Endothelial cell of umbilical vein (primary cell): ENCODE measurements at regions not wholly inside any gene's neighbourhood (a gene's known extent, or its start where the extent isn't known, plus 50 kb on each side); places are given as distances from the start of the nearest gene placed in this dataset.

ENCODE experiments used
- BruUV-seq: library from RNA; stranded (reverse); fragments of 400-500 nt; replicated peaks from 2 replicates; lab custom pipeline; 2021; lab: Mats Ljungman, UMichigan
- CTCF ChIA-PET: fragments of 300-600, 350-600 bp; sonication (Branson Sonifier 250); formaldehyde crosslinking; loops from one replicate; lab custom pipeline; 2021; ENCODE audit warnings: antibody characterized with exemption, inconsistent platforms; lab: Charles Lee
- POLR2A ChIA-PET: fragments of 300-600, 350-600 bp; sonication (Branson Sonifier 250); formaldehyde crosslinking; loops from one replicate; lab custom pipeline; 2021; ENCODE audit warnings: antibody characterized with exemption, inconsistent platforms; lab: Charles Lee
- DNase-seq: peaks from one replicate; pipeline ENCODE4 v3.0.0-alpha.2; 2011; ENCODE audit warnings: low read depth, low spot score
- FAIRE-seq: peaks from 2 replicates; lab custom pipeline; 2011; peaks lifted over from hg19 to GRCh38; lab: Jason Lieb, UNC
- H2AFZ ChIP-seq: 2 replicates; pipeline ENCODE4 v1.6.0; 2012; ENCODE audit warnings: low read depth, low read length, control low read depth, inconsistent platforms
- H3K27ac ChIP-seq: 2 replicates; pipeline ENCODE4 v1.5.1; 2011; ENCODE audit warnings: low read depth, mild to moderate bottlenecking, control low read depth, low read length, moderate library complexity; ENCODE audit not compliant: insufficient read depth
- H3K27me3 ChIP-seq, 2 experiments: 2 replicates each; pipeline versions ENCODE4 v1.6.0 to v1.6.1; 2011; ENCODE audit warnings: low read length in 2 of 2, mixed read lengths in 1 of 2; ENCODE audit not compliant: control insufficient read depth in 2 of 2, insufficient read depth in 2 of 2
- H3K36me3 ChIP-seq, 2 experiments: 2 replicates in 1 of 2; 3 replicates in 1 of 2; pipeline ENCODE4 v1.5.1; 2011; ENCODE audit warnings: low read length in 2 of 2, mild to moderate bottlenecking in 1 of 2, moderate library complexity in 1 of 2; ENCODE audit not compliant: control insufficient read depth in 2 of 2, insufficient read depth in 2 of 2; ENCODE audit errors: extremely low read depth in 1 of 2
- H3K4me1 ChIP-seq: 3 replicates; pipeline ENCODE4 v1.5.1; 2011; ENCODE audit warnings: mild to moderate bottlenecking, low read length; ENCODE audit not compliant: control insufficient read depth, insufficient read depth; ENCODE audit errors: extremely low read depth
- H3K4me2 ChIP-seq: 2 replicates; pipeline ENCODE4 v1.6.1; 2011; ENCODE audit warnings: low read length, control low read depth, mixed read lengths; ENCODE audit not compliant: insufficient read depth
- H3K4me3 ChIP-seq, 3 experiments: fragments of 200-600 bp in 1 of 3; sonication (generic), shearing (Covaris generic) in 1 of 3; replicated peaks in 1 of 3; 2 replicates each; pipeline ENCODE4 v1.5.1; 2011 to 2016; ENCODE audit warnings: control low read depth in 3 of 3, low read length in 3 of 3, mild to moderate bottlenecking in 2 of 3, inconsistent platforms in 1 of 3, low read depth in 1 of 3, moderate library complexity in 1 of 3; ENCODE audit not compliant: insufficient read depth in 1 of 3
- H3K79me2 ChIP-seq: 2 replicates; pipeline ENCODE4 v1.6.0; 2012; ENCODE audit warnings: low read length, inconsistent platforms; ENCODE audit not compliant: control insufficient read depth, insufficient read depth
- H3K9ac ChIP-seq: replicated peaks from 2 replicates; pipeline ENCODE3; 2011; ENCODE audit warnings: low read length, control low read depth; ENCODE audit not compliant: insufficient read depth; ENCODE audit errors: extremely low read depth
- H3K9me1 ChIP-seq: replicated peaks from 3 replicates; pipeline ENCODE4 v1.6.0; 2011; ENCODE audit warnings: mild to moderate bottlenecking, low read length; ENCODE audit not compliant: control insufficient read depth, insufficient read depth; ENCODE audit errors: extremely low read depth
- H3K9me3 ChIP-seq: replicated peaks from 2 replicates; pipeline ENCODE4 v1.5.1; 2012; ENCODE audit warnings: low read length, inconsistent platforms; ENCODE audit not compliant: control insufficient read depth, insufficient read depth
- H4K20me1 ChIP-seq: replicated peaks from 2 replicates; pipeline ENCODE3; 2011; ENCODE audit warnings: mild to moderate bottlenecking, low read length; ENCODE audit not compliant: control insufficient read depth, insufficient read depth; ENCODE audit errors: extremely low read depth
- CTCF ChIP-seq, 2 donors: IDR thresholded peaks; 1 replicate in 1 of 2; 2 replicates in 1 of 2; pipeline ENCODE4 v1.5.1; 2011; ENCODE audit warnings: low read length in 2 of 2, mild to moderate bottlenecking in 2 of 2, moderate library complexity in 2 of 2, control low read depth in 1 of 2, inconsistent platforms in 1 of 2, low read depth in 1 of 2; ENCODE audit not compliant: insufficient read depth in 1 of 2; ENCODE audit errors: extremely low read depth in 1 of 2
- EZH2 ChIP-seq: IDR thresholded peaks from 2 replicates; pipeline ENCODE4 v1.6.1; 2012; ENCODE audit warnings: borderline replicate concordance, low read depth, mild to moderate bottlenecking, moderate library complexity, low read length, inconsistent platforms; ENCODE audit not compliant: severe bottlenecking
- FOS ChIP-seq: IDR thresholded peaks from 2 replicates; pipeline ENCODE4 v1.6.1; 2011; ENCODE audit warnings: mild to moderate bottlenecking, low read length, moderate library complexity, borderline replicate concordance; ENCODE audit not compliant: insufficient read depth
- GATA2 ChIP-seq: IDR thresholded peaks from 2 replicates; pipeline ENCODE4 v1.7.0; 2011; ENCODE audit warnings: low read depth, mild to moderate bottlenecking, moderate library complexity, mixed read lengths, low read length; ENCODE audit not compliant: insufficient read length, insufficient read depth
- JUN ChIP-seq: IDR thresholded peaks from 2 replicates; pipeline ENCODE4 v1.6.1; 2011; ENCODE audit warnings: borderline replicate concordance, low read depth; ENCODE audit not compliant: insufficient read length, insufficient read depth
- MAX ChIP-seq: IDR thresholded peaks from 2 replicates; pipeline ENCODE4 v1.6.1; 2011; ENCODE audit not compliant: insufficient read depth, insufficient read length
- MYC ChIP-seq: IDR thresholded peaks from one replicate; pipeline ENCODE4 v1.6.1; 2011; ENCODE audit warnings: mild to moderate bottlenecking, low read depth, low read length
- POLR2A ChIP-seq: IDR thresholded peaks from 2 replicates; pipeline ENCODE4 v1.6.1; 2012; ENCODE audit warnings: low read depth, mild to moderate bottlenecking, control low read depth, low read length
- POLR2AphosphoS5 ChIP-seq: IDR thresholded peaks from 2 replicates; pipeline ENCODE4 v1.6.1; 2012; ENCODE audit warnings: low read depth, mild to moderate bottlenecking, control low read depth, low read length, moderate library complexity; ENCODE audit not compliant: insufficient read depth
- dilution Hi-C: fragments of 300-500 bp; cut with MboI; formaldehyde crosslinking; loops from one replicate; pipeline ENCODE4 v1.15.0; 2019; ENCODE audit warnings: low sequenced_read_pairs; ENCODE audit not compliant: extremely low pct_ligation_motif_present
- intact Hi-C: fragments of 100-400 bp; cut with micrococcal nuclease; formaldehyde crosslinking; loops from one replicate; pipeline ENCODE4 v1.10.0; 2022

- H3K4me2 ChIP-seq = no peak overlapping the region
- H3K36me3 ChIP-seq = no peaks in the 10 kb centered on the region
- H3K27ac ChIP-seq = no peak overlapping the region
- no peak overlapping the region for H2AFZ ChIP-seq
- FAIRE-seq (no peak), DNase-seq (no peak)
- no peaks in the 10 kb centered on the region for H3K79me2 ChIP-seq
- H3K9ac ChIP-seq = no peak overlapping the region
- ChIA-PET POLR2A (no interaction called here), CTCF (no interaction called here)
- H3K9me1 ChIP-seq = no peaks in the 10 kb centered on the region
- H3K4me3 ChIP-seq = no peak overlapping the region
- dilution Hi-C loops (no loop called here), intact Hi-C loops (loop anchor here (1.0 to 10.0 kb wide), 2 partner anchors 22 to 290 kb away; no protein-coding TSS in a partner anchor)
- no TSS peak for BruUV-seq
- no peaks in the 10 kb centered on the region for H3K27me3 ChIP-seq
- peaks cover 8% of the 10 kb centered on the region for H3K4me1 ChIP-seq
- H3K9me3 ChIP-seq = no peaks in the 10 kb centered on the region
- H4K20me1 ChIP-seq = no peaks in the 10 kb centered on the region
- no peak for TF ChIP-seq CTCF (IDR thresholded peaks at IDR 0.05; ENCODE audit: extremely low read depth in 1 of 2, insufficient read depth in 1 of 2, low read depth in 1 of 2, low read length in 2 of 2)
- TF ChIP-seq POLR2AphosphoS5 = no peak
- no peak for TF ChIP-seq MAX
- no peak for TF ChIP-seq GATA2
These were observed 179.5 kb upstream of the CXCL12 start for GRCh38 chr10:44564361-44564760.

- peaks cover 11% of the 10 kb centered on the region for H3K4me1 ChIP-seq
- dilution Hi-C loops = no loop called here
These were observed 179.9 kb upstream of the CXCL12 start for GRCh38 chr10:44564790-44565189.

More at GRCh38 chr10:44564790-44565189, 179.9 kb upstream of the CXCL12 start:
- BruUV-seq = no TSS peak
- CTCF ChIA-PET = no interaction called here
- H3K9me3 ChIP-seq = no peaks in the 10 kb centered on the region
- no peaks in the 10 kb centered on the region for H3K79me2 ChIP-seq
- no peak for TF ChIP-seq MAX
- no peak for TF ChIP-seq EZH2
- TF ChIP-seq POLR2AphosphoS5 = no peak
- no peak for TF ChIP-seq POLR2A
- TF ChIP-seq MYC = no peak
- no peak for TF ChIP-seq FOS
- no peak for TF ChIP-seq JUN
- no peak for TF ChIP-seq CTCF (IDR thresholded peaks at IDR 0.05; ENCODE audit: extremely low read depth in 1 of 2, insufficient read depth in 1 of 2, low read depth in 1 of 2, low read length in 2 of 2)
- TF ChIP-seq GATA2 = no peak
- no peak overlapping the region for H3K27ac ChIP-seq
- POLR2A ChIA-PET = no interaction called here
- no peak overlapping the region for H3K4me3 ChIP-seq
- H3K4me2 ChIP-seq = no peak overlapping the region
- no peaks in the 10 kb centered on the region for H4K20me1 ChIP-seq
- no peak overlapping the region for H2AFZ ChIP-seq
- no peaks in the 10 kb centered on the region for H3K27me3 ChIP-seq
- no peak for FAIRE-seq
- H3K9me1 ChIP-seq = no peaks in the 10 kb centered on the region
- H3K36me3 ChIP-seq = no peaks in the 10 kb centered on the region
- H3K9ac ChIP-seq = no peak overlapping the region
- no peak for DNase-seq
- intact Hi-C loops = loop anchor here (1.0 to 10.0 kb wide), 2 partner anchors 22 to 290 kb away; no protein-coding TSS in a partner anchor
